ENCODE measurements at regions not wholly inside any gene's neighbourhood (a gene's known extent, or its start where the extent isn't known, plus 50 kb on each side); places are given as distances from the start of the nearest gene placed in this dataset.

- TF ChIP-seq CSDC2 (CRISPR knock-in tag; IDR thresholded peaks at IDR 0.05) (no peak), ZFP3 (CRISPR knock-in tag; IDR thresholded peaks at IDR 0.05) (no peak), TCF4 (CRISPR knock-in tag; IDR thresholded peaks at IDR 0.05; ENCODE audit: borderline replicate concordance) (no peak)
Measured at GRCh38 chr1:29970747-29971325, 734.5 kb downstream of the PTPRU start.
